ENCODE measurements at regions not wholly inside any gene's neighbourhood (a gene's known extent, or its start where the extent isn't known, plus 50 kb on each side); places are given as distances from the start of the nearest gene placed in this dataset.
"Not testable (repeated sequence)": the region's sequence is repeated elsewhere in the genome, so short reads cannot be mapped to it uniquely, and the experiment has no call there.

DNA sequence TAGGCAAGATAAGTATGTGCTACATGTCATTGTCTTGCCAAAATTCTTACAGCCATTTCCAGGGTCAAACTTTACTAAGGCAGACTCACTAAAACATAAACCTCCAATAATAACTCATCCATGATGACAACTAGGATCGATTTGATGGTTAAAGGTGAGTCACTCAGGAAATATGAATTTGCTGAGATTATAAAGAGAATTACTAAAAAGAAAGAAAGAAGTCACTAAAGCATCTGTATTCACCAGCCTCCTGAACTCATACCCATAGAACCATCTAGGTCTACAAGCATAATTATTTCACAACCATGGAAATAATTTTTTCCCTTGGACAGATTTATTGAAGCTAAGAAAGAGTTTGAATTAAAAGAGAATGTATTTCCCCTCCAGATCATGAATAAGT is 258.6 kb downstream of the TLE1 start:
- no peak for DNase-seq (ENCODE audit: low spot score)

DNA sequence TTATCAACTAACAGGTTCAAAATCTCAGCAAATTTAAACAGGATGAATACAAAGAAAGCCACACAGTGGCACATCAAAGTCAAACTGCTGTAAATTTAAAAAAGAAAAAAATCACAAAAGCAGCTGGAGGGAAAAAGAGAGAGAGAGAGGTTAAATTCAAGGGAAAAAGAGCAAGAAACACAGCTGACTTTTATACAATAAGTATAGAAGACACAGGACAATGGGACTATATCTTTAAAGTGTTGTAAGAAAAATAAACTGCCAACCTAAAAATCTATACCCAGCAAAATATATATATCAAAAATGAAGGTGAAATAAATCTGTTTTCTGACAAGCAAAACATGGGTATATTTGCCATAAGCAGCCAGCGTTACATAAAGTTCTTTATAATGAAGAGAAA is 261.5 kb downstream of the TLE1 start:
- no peak for DNase-seq (ENCODE audit: low spot score)

DNA sequence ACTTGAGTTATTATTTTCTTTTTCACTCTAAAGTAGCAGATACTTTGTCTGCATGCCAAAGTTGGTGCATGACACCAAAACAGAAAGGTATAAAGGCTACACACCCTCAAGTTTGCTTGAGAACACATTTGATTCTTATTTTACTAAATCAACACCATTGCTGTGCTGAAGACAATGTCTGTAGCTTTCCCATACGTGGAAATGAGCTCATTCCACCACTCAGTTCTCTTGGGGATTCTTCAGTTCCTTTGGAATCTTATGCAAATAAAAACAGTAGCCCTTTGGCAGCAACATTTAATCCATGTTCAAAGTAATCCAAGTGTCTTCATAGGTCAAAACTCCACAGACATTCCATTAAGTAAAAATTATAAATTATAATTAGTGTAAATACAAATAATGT is 264.9 kb downstream of the TLE1 start:
- DNase-seq (ENCODE audit: low spot score), result no peak

DNA sequence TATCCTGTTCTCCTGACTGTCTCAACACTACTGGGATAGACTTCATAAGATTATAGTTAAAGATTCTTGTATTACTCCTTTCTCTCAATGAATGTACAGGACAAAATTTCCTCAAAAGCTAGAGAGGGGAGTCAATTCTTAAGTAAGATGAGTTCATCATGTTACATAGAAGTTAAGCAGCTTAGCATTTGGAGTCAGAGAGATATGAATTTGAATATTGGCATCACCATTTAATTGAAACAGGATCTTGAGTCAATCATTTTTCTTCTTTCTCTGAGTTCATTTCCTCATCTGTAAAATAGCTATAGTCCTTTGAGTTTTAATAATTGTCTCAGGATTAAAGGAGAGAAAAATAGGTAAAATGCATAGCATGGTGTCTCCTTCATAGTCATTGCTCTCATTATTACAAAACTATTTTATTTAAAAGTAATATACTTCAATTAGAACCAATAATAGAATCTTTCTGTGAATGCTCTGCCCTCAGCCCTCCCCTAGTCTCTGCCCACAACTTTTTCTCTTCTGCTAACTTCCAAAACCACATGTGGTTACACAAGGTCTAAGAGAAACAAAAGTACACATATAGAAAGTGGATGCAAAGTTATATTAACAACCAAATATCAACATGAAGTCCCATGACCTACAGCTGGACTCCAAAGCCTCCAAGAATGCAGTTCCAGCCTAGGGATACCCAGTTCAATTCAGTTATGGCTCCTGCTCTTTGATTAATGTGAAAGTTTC is 265.6 kb downstream of the TLE1 start:
- DNase-seq (ENCODE audit: low spot score), result no peak

DNA sequence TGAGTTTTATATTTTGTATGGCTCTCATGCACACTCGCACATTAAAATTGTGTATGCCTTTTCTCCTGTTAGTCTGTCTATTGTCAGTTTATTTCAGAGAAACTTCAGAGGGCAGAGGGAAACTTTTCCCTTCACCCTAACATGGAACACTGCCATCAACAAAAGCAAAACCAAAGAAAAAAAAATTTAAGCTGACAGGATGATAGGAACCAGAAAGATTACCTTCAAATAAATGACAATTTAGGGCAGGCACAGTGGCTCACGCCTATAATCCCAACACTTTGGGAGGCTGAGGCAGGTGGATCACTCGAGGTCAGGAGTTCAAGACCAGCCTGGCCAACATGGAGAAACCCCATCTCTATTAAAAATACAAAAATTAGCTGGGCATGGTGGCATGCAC is 268.3 kb downstream of the TLE1 start:
- not testable (repeated sequence) for DNase-seq (ENCODE audit: low spot score)

DNA sequence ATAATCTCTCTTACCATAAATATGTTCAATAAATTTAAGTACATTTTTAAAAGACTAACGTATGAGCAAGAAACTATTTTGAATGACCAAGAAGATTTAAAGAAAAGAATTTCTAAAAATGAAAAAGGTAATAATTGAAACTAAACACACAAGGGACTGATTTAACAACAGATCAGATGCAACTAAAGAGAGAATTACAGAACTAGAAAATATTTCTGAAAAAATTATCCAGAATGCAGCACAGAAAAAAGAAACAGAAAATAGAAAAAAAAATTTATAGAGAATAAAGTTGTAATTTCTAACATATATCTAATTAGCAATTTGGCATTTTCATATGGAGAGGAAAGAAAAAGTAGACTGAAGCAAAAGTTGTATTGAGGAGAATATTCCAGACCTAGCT is 269.3 kb downstream of the TLE1 start:
- DNase-seq (ENCODE audit: low spot score), result no peak

DNA sequence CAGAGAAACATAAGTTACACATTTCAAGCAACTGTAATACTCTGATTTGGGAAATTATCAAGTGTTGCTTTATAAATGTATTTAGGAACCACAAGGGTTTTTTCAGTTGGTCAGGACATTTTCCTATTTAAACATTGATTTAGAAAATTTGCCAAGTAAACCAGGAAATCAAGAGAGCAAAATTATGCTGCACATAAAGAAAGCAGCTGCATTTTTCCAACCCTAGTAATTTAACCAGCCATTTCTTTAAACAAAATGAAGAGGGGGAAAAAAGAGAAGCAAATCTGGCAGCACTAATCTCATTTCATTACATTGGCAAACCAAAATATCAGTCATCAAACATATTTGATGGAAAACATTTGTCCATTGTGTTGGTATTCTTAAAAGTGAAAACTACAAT is 271.4 kb downstream of the TLE1 start:
- DNase-seq (ENCODE audit: low spot score), result no peak

DNA sequence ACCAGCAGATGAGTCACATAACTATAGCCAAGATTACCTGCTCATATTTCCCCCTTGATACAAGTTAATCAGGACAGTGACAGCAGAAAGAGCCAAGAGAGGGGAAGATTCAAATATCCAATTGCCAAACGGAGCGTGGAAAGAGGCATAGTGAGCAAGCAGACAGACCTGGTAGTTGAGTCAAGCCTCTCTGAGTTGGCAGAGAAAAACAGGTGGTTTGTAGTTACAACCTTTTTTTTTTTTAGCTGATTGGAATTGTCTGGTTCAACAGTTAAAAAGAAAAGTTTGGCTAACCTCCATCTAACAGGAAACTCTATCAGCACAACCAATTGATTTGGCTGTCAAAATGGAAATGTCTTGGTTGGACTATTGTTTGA is 272.1 kb downstream of the TLE1 start:
- DNase-seq (ENCODE audit: low spot score), result no peak

DNA sequence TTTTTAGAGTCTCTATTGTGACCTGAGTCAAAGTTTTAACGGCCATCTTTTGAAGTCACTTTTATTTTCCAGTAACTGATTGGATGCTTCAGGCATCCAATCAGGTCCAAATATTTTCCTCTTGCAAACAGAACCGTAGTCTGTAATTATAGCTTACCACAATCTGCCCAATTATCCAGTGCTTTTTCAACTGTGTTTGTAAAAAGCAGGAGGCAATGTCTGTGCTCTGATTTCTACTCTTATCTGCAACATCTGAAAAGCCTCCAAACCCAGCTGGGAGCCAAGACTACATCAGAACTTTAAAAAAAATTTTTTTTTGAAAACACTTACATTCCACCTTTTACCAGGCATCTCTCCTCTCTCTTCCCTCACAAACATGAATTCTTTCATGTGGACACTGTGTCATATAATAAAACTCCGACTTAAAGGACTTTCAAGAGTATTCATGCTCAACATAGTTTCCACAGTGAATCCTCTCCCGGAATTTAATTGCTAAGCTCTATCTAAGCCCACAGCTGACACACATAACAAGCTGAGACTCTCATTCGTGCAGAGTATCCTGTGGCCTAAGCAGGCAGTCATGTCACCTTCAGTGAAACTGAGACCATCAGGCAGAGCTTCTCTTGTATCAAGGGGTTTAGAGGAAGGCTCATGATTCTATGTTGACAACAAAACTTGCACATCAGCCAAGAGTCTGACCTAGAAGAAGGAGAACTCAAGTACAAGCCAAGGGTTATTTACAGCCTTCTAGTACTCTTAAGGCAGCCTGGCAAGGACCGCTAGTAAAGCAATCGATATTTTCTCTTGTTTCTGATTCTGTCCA is 272.7 kb downstream of the TLE1 start:
- DNase-seq (ENCODE audit: low spot score), result no peak

DNA sequence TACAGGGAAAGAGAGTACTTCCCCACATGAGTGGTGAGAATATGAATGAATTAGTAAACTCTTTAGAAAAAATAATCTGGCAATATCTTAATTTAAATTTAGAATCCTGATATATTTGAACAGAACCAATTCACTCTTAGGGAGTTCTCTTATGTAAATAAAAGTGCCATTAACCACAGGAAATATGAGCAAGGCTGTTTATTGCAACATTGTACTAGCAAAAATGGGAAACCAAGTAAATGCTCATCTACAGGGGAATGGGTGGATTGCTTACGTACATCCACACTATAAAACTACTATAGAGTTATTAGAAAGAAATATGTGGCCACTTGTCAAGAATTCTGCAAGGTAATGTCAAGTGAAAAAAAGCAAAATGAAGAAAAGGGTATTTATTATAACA is 274.5 kb downstream of the TLE1 start:
- no peak for DNase-seq (ENCODE audit: low spot score)

DNA sequence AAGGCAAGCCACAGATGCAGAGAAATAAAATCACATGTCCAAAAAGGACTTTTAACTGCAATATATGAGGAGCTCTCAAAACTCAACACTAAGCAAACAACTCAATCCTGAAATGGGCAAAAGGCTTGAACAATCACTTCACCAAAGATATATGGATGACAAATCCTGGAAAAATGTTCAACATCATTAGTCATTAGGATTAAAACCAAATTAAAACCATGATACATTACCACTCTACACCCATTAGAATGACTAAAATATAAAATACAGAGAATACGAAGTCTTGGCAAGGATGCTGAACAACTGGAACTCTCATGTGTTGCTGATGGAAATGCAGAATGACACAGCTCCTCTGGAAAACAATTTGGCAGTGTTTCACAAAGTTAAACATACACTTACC is 277.4 kb downstream of the TLE1 start:
- DNase-seq (ENCODE audit: low spot score), result no peak

DNA sequence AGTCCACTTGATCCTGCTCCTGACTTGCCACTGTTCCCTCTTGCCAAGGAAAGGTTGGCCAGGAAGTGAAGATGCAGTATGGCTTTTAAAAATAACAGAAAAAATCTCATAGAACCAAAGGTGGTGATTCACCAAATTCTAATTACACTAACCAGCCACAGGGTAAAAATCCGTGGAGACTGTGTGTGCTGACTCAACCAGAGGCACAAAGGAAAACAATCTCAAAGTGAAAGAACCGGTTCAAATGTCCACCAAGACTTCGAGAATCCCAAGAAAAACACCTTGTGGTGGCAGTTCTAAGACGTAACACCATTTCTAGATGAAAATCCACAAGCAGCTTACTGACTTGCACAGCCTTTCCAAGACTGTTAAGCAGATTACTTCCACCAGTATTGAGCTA is 279.1 kb downstream of the TLE1 start:
- no peak for DNase-seq (ENCODE audit: low spot score)

DNA sequence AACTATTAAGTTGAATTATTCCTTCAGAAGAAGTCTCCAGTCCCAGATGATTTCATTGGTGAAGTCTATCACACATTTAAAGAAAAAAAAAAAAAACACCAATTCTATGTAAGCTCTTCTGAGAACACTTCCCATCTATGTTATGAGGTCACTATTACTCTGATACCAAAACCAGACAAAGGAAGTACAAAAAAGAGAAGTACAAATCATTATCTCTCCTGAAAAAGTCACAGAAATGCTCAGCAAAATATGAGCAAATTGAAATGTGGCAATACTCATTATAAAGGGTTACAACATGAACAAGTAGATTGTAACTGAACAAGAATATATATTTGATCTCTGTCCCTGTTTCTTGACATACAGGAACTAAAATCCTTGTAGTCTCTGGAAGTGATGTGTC is 280.4 kb downstream of the TLE1 start:
- no peak for DNase-seq (ENCODE audit: low spot score)

DNA sequence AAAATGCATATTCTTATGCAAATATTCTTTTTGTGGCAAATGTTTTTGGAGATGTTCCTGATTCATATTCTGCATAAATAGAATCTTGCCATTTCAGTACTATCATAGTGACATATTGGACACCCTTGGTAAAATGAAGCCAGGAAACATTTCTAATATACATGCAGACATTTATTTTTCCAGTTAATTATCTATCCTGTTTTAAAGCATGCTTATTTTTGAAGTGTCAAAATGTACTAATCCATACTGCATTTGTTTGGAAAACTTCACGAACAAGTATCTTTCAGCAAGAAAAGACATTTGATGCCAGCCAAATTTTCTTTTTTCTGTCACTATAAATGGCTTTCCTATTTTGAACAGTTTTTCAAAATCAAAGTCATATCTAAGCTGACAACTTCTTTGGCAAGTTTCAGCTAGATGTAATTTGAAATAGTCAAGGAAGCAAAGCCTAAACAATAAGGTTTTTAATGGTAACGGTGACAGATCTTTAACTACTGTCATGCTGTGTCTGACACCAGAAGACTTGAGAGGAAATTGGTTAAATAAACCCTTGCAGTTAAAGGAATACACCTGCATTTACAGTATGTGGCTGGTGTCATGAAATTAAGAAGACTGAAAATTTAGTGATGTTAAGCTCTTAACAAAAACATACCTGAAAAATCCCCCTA is 284.3 kb downstream of the TLE1 start:
- DNase-seq (ENCODE audit: low spot score), result no peak

DNA sequence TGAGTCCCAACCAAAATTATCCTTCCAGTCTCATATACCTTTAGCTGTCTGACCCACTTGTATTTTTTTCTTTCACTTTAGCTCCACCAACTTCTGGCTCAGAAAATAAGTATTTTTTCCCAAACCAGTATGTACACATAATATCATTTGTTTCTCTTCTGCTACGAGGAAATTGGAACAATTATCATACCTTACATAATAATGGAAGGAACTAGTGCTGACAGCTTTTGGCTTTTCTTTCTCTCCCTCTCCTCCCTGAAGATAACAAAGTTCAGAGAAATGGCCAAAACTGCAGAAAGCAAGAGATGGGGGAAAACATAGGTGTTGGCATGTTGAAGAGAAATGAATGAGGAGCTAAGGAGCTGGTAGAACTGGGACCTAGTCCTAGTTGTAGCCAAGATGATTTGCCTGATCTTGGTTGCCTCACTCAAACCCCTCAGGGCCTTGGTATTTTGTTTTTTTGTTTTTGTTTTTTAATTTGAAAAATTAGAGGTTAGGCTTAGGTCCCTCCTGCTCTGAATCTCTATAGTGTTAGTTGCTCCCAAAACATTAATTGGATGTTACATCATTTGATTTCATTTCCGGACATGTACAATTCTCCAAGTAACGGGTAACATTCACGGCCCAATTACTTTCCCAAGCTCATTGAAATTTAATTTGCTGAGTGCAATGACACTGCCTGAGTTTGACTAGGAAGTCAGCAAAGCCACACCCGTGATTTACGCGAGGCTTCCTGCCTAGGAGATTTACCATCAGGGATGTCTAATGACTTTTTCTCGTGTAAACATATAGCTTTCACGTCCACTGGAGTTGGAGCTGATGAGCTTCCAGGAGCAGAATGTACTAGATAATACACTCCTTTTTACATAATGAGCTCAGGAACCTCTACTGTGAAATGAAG is 291.6 kb downstream of the TLE1 start:
- no peak for DNase-seq (ENCODE audit: low spot score)

DNA sequence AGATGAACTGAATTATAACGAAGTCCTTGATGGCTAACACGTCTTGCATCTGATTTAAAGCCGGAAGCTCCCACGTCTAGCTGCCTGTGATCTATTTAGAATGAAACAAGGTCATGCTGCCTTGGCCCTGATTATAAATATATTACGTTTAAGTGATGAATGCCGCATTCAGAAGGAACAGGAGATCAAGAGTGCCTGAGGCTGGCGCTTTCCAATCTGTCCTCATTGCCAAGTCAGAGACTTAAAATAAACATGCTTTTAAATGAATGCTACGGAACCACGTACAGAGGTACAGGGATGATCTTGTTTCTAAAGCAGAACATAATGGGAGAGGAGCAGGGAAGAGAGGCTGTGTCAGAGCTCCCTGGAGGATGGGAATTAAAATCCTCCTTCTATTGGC is 292.8 kb downstream of the TLE1 start:
- DNase-seq (ENCODE audit: low spot score), result no peak

DNA sequence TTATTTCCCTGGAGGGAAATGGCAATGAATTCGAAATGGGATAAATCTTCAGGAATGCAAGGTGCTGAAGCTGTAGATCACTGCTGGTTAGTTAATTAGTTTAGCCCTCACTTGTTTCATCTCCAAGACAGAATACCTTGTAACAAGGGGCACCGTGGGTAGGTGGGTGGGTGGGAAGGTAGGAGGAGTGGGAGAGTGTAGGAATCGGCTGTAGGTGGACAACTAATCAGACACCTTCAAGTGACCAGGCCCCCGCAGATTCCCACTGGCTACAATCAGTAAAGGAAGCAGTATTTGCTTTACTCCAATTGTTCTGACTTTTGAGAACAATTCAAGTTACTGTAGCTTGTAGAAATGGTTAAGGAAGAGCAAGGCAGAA is 293.7 kb downstream of the TLE1 start:
- no peak for DNase-seq (ENCODE audit: low spot score)

DNA sequence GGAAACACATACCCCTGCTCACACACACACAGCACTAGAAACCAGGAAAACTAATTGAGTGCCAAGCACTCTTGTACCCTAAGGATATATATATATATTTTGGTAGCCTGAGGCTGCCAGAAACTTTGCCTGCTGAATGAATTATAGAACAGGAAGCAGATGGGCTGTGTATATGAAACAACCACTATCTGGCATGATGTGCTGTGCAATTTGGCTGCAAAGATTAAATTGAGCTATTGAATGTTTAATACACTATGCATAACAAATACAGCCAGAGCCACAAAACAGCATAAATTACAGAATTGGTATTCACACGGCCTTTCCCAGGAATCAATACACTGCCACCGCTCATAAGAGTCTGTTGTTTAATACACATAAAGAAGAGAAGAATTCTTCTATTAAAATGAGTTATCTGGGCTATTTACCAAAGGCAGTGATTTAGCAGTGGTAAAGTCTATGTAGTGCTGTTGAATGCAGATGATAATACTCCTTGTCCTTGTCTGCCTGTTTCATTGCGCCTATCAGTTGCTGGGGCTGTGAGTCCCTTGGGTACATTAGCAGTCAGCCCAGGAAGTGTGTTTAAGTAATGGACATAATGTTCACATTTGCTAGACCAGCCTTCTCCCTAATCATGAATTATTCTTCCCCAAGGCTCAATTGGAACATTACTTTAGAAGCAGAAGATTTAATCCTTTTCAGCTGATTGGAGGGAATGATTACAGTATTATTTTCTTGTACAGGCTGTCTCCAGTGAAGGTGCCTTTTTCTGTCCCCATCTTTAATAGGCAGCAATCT is 294.3 kb downstream of the TLE1 start:
- no peak for DNase-seq (ENCODE audit: low spot score)

DNA sequence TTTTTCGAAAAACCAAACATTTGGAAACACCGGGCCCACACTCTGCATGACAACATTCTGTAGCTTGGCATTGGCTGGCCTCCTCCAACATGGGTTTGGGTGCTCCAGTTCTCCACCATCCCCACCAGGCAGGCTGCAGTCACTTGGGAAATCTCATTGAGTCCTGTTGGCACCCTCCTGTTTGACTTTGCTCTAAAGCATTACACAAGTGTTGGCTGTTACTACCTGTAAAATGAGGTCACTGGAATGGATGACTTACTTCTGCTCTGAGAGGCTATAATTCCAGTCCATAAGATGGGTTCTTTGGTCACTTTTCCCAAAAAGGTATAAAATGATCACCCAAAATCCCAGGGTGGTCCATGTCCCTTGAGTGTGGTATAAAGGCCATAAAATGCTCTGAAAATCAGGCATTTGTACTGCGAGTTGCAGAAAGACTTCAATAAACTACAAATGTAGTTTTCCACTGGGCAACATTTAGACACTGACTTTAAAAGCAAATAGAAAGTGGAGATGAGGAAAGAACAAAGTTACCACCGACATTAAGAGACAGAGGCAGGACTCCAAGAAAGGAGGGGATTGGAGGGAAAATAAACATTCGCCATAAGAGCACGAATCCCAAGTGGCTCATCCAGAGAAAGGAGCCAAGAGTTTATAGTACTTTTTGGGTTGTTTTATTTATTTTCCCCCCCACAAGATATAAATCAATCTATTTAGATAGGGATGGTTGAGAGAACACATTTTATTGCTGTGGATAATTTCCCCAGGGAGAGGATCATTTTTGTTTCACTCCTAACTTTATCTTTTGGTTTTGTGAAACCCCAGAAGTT is 295.1 kb downstream of the TLE1 start:
- DNase-seq (ENCODE audit: low spot score), result no peak

DNA sequence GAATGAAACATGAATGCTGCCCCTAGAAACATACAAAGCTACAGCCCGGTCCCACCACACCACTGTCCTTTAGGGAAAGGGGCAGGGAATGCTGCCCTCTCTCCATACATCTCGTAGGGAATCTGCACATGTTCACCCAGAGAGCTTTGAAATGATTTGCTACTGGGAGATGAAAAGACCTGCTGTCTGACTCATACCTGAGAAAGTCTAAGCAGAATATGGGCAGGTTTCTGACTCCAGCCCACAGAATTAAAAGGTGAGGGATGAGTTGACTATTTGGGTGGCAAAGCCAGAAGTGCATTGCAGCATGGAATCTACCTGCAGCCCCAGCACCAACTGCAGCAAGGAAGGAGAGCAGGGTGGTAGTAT is 297.9 kb downstream of the TLE1 start:
- no peak for DNase-seq (ENCODE audit: low spot score)

Measured in CD4-positive, alpha-beta T cell treated with Interleukin-15 for 4 hours (primary cell).